GM11168 (cell line): ENCODE measurements at regions not wholly inside any gene's neighbourhood (a gene's known extent, or its start where the extent isn't known, plus 50 kb on each side); places are given as distances from the start of the nearest gene placed in this dataset.

Source experiments
- in situ Hi-C: fragments of 300-500 bp; cut with MboI; formaldehyde crosslinking; loops from one replicate; pipeline ENCODE4 v1.12.0; 2022; ENCODE audit warnings: low sequenced_read_pairs; ENCODE audit not compliant: unreplicated experiment

- in situ Hi-C loops = no loop called here
Observed at GRCh38 chr2:147110962-147111361, 733.9 kb upstream of the ACVR2A start.

- in situ Hi-C loops = no loop called here
Observed at GRCh38 chr2:147110317-147110716, 734.5 kb upstream of the ACVR2A start.

- in situ Hi-C loops = no loop called here
Observed at GRCh38 chr2:147109291-147109690, 735.5 kb upstream of the ACVR2A start.

- in situ Hi-C loops = no loop called here
Observed at GRCh38 chr2:147108548-147108947, 736.3 kb upstream of the ACVR2A start.

GRCh38 chr2:147101941-147102790, 742.7 kb upstream of the ACVR2A start:
- in situ Hi-C loops = no loop called here

GRCh38 chr2:147100406-147101035, 744.3 kb upstream of the ACVR2A start:
- in situ Hi-C loops = no loop called here

- in situ Hi-C loops = no loop called here
Observed at GRCh38 chr2:147099845-147100244, 745.0 kb upstream of the ACVR2A start.

GRCh38 chr2:147098940-147099339, 745.9 kb upstream of the ACVR2A start:
- in situ Hi-C loops = no loop called here

- in situ Hi-C loops = no loop called here
Observed at GRCh38 chr2:147097747-147098146, 747.1 kb upstream of the ACVR2A start.

GRCh38 chr2:147096671-147097070, 748.2 kb upstream of the ACVR2A start:
- in situ Hi-C loops = no loop called here

GRCh38 chr2:147095376-147095775, 749.5 kb upstream of the ACVR2A start:
- in situ Hi-C loops = no loop called here

GRCh38 chr2:147094077-147094476, 750.8 kb upstream of the ACVR2A start:
- in situ Hi-C loops = no loop called here

- in situ Hi-C loops = no loop called here
Observed at GRCh38 chr2:147092266-147092665, 752.6 kb upstream of the ACVR2A start.

- in situ Hi-C loops = no loop called here
Observed at GRCh38 chr2:147091448-147091847, 753.4 kb upstream of the ACVR2A start.

- in situ Hi-C loops = loop anchor here (10.0 kb wide), 2 partner anchors 246 to 826 kb away; no protein-coding TSS in a partner anchor
Observed at GRCh38 chr2:147088871-147089270, 756.0 kb upstream of the ACVR2A start.

GRCh38 chr2:147086715-147087114, 758.1 kb upstream of the ACVR2A start:
- in situ Hi-C loops = loop anchor here (10.0 kb wide), 2 partner anchors 248 to 828 kb away; no protein-coding TSS in a partner anchor

GRCh38 chr2:147083664-147084063, 761.2 kb upstream of the ACVR2A start:
- in situ Hi-C loops = loop anchor here (10.0 kb wide), 2 partner anchors 251 to 831 kb away; no protein-coding TSS in a partner anchor

GRCh38 chr2:147082850-147083522, 761.8 kb upstream of the ACVR2A start:
- in situ Hi-C loops = loop anchor here (10.0 kb wide), 2 partner anchors 252 to 832 kb away; no protein-coding TSS in a partner anchor

- in situ Hi-C loops = loop anchor here (10.0 kb wide), 2 partner anchors 253 to 833 kb away; no protein-coding TSS in a partner anchor
Observed at GRCh38 chr2:147081831-147082230, 763.0 kb upstream of the ACVR2A start.

- in situ Hi-C loops = no loop called here
Observed at GRCh38 chr2:147076634-147077033, 768.2 kb upstream of the ACVR2A start.

- in situ Hi-C loops = loop anchor here (25.0 kb wide), 1 partner anchor 1819 kb away; the partner anchor contains the start of gene KIF5C
Observed at GRCh38 chr2:147068071-147068470, 776.8 kb upstream of the ACVR2A start.
